ENCODE measurements at regions not wholly inside any gene's neighbourhood (a gene's known extent, or its start where the extent isn't known, plus 50 kb on each side); places are given as distances from the start of the nearest gene placed in this dataset.
"Not testable (repeated sequence)": the region's sequence is repeated elsewhere in the genome, so short reads cannot be mapped to it uniquely, and the experiment has no call there.

- not testable (repeated sequence) for TF ChIP-seq FOXK2 (IDR thresholded peaks at IDR 0.05); ELF4 (IDR thresholded peaks at IDR 0.05); FOXM1 (IDR thresholded peaks at IDR 0.05; ENCODE audit: borderline replicate concordance); SUZ12 (IDR thresholded peaks at IDR 0.05); NFRKB (IDR thresholded peaks at IDR 0.05); BHLHE40 (IDR thresholded peaks at IDR 0.05; ENCODE audit: borderline replicate concordance); SP1 (IDR thresholded peaks at IDR 0.05); CTBP1 (IDR thresholded peaks at IDR 0.05; ENCODE audit: borderline replicate concordance); PKNOX1 (IDR thresholded peaks at IDR 0.05); LEF1 (IDR thresholded peaks at IDR 0.05; ENCODE audit: borderline replicate concordance); HDGF (IDR thresholded peaks at IDR 0.05; ENCODE audit: borderline replicate concordance); FOXA1 (IDR thresholded peaks at IDR 0.05); TARDBP (IDR thresholded peaks at IDR 0.05)
Measured at GRCh38 chr12:25391346-25391745, 140.6 kb upstream of the KRAS start.
